HG02870 (cell line): ENCODE measurements at regions not wholly inside any gene's neighbourhood (a gene's known extent, or its start where the extent isn't known, plus 50 kb on each side); places are given as distances from the start of the nearest gene placed in this dataset.
"Not testable (repeated sequence)": the region's sequence is repeated elsewhere in the genome, so short reads cannot be mapped to it uniquely, and the experiment has no call there.

Source experiments
- ATAC-seq: cut with Tn5 transposase; IDR thresholded peaks from one replicate; pipeline ENCODE4 v1.9.1; 2021; ENCODE audit warnings: mild to moderate bottlenecking, moderate library complexity; ENCODE audit not compliant: unreplicated experiment

DNA sequence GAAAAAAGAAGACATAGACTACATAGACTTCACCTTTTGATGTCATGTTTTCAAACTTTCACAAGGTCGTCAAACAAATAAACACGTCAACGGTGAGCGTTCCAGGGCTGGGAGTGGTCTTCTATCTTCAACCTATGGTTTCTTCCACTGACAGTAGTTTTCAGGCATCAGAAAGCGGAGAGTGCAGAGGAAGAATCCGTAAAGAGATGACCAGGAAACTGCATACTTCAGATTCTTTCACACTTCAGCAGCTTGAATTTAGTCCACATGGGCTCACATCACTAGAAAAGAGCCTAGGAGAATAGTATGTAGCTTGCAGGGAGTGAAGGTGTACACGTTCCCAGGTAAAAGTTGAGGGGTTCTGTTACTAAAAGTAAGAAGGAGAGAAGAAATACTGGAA lies 58.5 kb downstream of the NPY1R start:
- no peak for ATAC-seq

DNA sequence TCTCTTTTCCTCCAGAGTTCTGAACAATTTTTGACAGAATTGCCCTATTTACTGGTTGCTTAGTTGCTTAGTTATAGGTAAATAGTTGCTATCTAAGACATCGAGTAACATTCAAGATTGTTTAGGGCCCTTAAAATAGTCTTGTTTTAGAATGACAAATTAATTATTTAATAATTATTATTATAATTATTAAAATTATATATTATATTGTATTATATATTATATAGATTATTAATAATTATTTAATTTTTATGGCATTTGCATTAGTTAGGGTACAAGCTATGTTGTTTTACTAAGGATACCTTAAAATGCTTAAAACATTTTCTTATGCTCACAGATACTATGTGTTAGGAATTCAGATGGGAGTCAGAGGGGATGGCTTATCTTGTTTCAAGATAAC lies 59.2 kb downstream of the NPY1R start:
- no peak for ATAC-seq

DNA sequence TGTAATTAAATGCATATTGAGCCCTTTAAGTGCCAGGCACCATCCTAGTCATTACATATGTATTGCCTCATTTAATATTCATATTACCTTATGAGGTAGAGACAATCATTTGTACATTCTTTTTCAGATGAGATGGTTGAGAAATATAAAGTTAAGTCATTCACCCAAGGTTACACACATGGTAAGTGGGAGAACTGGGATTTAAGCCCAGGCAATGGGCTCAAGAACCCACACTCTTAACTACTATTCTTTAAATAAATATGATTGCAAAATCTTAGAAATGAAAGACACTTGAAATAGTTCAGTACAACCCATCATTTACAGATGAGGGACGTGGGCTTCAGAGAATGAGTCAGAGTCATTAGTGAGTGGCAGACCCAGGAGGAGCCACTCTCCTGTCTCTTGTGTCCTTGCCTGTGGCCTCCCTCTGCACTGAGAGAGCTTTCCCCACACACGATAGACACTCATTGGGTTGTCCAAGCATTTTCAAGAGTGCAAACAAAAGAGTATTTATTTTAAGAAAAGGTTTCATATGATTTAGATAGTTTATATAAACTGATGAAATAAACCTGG lies 60.8 kb downstream of the NPY1R start:
- ATAC-seq = no peak

DNA sequence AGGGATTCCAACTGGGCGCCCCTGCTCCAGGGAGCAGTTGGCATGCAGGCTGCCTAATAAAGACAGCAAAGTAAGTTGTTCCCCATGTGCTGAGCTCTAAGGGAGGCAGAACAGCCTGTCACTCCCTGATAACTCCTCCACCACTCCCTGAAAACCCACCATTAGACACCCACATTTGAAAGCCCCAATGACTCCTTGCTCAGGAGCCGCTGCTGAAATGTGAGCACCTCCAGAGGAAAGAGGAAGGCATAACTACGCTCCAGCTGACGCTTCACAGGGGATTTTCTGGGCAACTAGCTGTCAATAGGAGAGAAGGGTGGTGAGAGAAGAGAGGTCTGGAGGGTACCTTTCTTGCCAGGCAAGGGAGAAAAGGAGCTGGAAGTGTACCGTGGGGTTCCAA lies 62.5 kb downstream of the NPY1R start:
- no peak for ATAC-seq

DNA sequence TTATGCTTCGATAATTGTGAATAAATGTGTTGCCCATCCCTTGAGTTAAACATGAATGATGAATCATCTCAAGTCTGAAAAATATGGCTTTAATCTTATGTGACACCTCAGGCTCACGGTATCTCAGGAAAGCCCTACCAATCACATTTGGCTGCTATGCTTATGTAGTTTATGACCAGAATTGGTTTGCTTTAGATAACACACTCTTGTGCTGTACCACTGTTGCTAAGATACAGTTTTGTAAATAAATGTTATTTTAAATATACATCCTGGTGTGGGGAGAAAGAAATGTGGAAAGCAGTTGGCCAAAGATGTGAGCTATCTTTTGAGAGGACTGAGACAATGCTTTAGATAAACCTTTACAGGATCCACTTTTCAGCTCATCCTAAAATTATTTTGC lies 63.2 kb downstream of the NPY1R start:
- ATAC-seq = no peak

DNA sequence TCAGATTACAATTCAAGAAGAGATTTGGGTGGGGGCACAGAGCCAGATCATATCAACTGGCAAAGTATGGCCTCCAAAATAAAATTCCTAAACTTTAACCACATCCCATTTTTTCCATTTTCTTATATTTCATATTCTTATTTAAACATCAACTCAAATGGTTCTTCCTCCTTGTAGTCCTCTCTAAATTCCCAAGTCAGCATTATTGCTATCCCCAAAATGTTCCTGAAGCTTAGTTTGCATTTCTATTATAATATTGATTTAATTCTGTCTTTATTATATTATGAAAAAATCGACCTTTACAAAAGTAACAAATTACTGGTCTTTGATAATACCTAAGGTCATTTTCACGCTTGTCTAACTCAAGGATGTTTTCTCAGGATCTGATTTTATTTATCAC lies 67.5 kb downstream of the NPY1R start:
- ATAC-seq = no peak

DNA sequence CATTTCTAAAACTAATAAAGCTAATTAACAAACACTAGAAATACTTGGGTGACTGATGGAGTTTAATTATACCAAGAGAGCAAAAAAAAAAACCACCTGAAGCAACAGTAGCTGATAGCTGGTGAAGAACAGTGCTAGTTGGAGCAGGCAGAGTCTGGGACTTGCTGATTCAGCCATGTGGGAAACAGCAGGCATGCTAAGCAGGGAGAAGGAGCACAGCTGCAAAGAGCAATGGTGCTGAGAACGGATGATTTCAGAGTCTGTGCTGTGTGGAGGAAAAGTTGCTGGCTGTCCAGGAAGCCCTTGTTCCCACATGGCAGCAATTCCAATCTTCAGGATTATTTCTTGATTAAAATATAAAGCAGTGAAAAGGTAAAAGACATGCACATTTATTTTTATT lies 68.8 kb downstream of the NPY1R start:
- ATAC-seq = no peak

DNA sequence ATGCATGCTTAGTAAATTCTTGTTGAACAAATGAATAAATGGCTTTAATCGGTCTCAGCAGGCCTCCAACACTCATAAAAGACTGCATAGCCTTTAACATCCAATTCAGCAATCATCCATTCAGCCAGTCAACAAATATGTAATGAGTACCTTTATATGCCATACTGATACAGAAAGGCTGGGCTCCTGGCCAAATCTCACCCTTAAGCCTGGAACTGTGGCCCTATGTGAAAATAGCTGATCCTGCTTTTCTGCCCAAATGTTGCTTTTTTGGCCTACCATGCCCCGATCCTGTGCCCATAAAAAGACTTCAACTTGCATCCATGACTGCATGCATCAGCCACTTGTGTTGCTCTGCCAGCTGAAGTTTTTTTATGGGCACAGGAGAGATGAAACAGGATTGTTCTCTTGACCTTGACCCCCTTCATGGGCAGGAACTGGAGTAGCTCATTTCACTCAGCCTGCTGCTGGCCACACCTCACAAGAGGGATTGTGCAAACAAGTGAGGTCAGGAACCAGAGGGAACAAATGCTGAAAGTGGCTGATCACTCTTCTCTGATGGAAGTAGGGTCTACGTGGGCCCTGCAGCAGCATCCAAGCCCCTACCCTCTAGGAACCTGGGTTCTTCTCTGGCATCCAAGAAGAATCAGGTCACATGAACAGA lies 75.6 kb downstream of the NPY1R start:
- no peak for ATAC-seq

DNA sequence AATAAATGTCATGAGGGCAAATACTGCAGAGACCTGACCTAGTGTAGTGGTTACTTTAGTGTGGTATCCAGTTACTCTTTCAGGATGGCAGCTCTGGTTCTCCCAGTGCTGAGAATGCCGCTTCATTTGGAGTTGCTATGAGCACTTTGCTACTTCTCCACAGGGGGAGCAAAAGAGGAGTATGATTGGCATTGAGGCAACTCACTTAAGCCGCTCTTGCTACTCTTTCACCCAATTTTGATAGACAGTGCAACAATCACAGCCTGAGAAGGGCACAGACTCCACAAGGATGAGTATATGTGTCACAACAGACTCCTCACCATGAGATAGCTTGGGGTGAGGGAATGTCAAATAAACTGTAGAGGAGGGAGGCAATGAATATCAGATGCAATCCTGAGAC lies 81.2 kb downstream of the NPY1R start:
- no peak for ATAC-seq

DNA sequence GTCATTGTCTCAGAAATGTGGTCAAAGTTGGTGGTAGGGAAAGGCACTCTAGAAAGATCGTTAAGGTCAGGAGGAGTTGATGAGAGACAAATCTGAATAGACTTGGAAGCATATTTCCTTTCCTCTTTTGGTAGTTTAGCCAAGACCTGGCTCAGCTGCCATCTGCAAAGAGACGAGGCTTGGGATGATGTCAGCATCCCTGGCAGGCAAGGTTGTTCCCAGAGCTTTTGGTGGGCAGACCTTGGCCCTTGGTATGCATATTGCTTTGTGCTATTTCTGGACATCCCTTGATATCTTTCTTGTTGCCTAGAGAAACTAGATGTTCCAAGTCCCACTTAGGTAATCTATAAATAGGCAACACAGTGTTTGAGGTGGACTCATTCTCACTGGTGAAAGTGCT lies 82.4 kb upstream of the NAF1 start:
- no peak for ATAC-seq

DNA sequence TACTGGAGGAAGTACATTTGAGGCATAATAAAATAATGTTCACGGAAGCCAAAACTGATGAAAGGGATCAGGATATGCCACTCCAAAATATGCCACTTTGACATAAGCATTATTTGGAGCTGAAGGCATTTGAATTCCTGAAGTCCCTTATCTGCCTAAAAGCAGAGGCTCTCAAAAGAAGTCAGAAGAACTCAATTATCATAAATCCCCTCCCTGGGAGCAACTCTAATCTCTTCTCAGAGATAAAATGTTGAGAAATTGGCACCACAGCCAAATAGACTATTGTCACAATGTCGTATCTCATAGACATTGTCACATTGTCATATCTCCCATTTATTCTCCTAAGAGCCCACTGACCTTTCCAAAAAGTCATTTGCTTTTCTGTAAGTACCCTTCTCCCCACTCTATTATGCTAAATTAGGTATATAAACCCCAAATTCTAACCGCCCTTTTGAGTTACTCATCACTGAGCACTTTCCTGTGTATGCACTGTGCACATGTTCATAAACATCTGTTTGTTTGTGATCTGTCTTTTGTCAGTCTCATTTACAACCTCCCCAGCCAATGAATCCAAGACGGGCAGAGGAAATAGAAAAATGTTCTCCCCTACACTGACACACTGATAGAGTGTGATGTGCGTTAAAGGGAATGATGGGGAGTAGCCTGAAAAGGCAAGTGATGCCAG lies 78.5 kb upstream of the NAF1 start:
- ATAC-seq = no peak

DNA sequence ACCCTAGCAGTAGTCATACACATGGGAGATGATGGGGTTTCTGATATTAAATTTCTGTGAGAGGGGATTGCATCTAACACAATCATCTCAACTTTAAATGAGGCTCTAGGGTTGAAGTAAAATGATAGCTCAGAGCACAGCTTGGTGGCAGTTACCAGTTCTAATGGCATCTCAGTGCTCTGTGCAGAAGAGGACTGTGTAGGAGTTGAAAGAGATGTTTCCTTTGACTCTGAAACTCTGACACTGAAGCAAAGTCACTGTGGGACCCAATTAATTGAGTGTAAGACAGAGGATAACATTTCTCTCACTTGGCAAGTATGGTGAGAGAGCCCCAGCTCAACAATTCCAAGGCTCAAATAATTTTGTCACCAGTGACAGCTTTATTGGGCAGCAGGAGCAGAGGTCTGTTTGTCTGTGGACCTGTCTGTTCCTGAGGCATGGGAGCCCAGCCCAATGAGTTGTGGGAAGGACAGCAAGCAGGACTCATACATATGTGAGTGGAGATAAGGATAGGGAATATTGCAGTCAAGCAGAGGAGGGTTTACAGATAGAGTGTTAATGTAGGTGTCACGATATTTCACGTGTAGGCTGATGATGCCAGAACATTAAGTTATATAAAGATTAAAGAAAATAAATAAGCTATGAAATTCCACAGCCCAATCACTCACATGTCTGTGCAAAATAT lies 76.7 kb upstream of the NAF1 start:
- peak; percentile 32 for ATAC-seq

DNA sequence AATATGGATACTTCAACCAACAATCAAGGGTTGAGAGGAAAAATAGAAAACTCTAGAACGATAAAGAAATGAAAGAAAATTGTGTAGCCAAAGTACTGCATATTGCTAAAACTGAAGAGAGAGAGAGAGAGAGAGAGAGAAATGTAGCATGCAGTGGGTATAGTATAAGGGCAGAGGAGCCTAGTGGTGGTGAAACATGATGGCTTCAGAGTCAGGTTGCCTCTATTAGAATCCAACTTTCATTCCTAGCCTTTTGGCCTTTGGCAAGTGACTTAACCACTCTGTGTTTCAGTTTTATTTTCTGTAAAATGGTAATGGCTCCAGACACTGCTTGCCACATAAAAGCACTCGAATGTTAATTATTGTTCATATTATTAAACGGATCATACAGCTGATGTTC lies 71.2 kb upstream of the NAF1 start:
- no peak for ATAC-seq

DNA sequence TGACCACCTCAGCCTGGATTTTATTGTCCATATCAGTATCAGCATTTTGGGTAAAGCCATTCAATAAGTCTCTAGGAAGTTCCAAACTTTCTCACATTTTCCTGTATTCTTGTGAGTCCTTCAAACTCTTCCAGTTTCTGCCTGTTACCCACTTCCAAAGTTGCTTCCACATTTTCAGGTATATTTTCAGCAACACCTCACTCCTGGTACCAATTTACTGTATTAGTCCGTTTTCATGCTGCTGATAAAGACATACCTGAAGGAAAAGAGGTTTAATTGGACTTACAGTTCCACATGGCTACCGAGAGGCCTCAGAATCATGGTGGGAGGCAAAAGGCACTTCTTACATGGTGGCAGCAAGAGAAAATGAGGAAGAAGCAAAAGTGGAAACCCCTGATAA lies 69.7 kb upstream of the NAF1 start:
- ATAC-seq = not testable (repeated sequence)

DNA sequence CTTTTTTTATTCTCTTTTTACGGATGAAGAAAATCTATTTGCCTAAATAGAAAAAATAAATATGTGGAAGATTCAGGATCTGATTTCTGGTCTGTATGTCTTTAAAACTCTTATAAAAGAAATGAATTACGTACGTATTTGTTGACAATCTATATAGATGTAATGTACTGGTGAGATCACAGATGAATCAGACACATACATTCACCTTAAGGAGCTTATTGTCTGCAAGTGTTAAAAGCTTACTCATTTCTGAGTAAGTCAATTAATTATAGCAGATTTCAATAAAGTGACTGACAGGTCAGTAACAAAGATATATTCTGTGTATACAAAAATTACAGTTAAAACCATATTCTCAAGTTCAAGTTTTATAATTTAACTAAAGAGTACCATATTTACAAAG lies 66.6 kb upstream of the NAF1 start:
- ATAC-seq = no peak

DNA sequence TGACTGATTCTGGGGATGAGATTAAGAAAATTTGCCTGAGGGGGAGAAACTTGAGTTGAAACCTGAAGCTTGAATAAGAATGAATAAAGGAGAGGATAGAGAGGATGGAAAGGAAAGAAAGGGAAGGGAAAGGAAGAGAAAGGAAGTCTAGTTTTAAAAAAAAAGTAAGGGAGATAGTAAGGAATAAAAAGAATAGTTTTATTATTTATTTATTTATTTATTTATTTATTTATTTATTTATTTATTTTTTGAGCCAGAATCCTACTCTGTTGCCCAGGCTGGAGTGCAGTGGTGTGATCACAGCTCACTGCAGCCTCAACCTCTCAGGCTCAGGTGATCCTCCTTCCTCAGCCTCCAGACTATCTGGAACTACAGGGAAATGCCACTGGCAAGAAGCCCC lies 62.0 kb upstream of the NAF1 start:
- no peak for ATAC-seq

DNA sequence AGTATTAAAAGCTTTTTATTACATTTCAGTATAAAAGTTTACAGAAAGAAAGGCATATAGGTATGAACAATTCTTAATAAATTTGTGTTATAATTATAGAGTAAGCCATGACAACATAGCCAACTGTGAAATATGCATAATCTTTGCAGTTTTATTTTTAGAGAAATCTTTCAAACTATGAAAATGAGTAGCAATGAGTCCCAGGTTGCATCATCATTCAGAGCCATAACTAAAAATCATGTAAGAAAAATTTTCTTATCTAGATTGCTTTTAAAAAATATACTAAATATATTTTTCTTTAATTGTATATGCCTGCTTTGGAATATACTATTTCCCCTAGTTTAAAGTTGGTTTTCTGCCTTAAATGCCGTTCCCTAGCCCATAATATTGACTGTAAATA lies 54.8 kb upstream of the NAF1 start:
- ATAC-seq = no peak

DNA sequence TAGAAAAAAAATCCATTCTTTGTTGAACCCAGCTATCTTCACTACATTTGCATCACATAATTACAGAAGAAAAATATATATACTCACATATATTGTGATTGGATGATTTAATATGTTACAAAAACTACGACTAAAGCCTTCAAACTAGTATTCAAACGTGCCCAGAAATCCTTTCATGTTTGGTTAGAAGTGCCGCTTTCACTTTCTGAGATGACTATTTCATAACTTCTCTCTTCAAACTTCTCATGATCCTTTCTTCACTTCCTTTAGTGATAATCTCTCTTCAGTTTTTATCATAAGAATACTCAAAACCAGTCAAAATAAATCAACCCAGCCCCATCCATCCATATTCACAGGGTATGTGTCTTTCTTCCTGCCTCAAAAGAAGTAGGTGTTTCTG lies 50.8 kb upstream of the NAF1 start:
- ATAC-seq = no peak
